ENCODE measurements at regions not wholly inside any gene's neighbourhood (a gene's known extent, or its start where the extent isn't known, plus 50 kb on each side); places are given as distances from the start of the nearest gene placed in this dataset.

GRCh38 chr6:99745651-99746050, 139.0 kb downstream of the PRDM13 start:
- TF ChIP-seq CTCF (IDR thresholded peaks at IDR 0.05) (no peak), POLR2A (IDR thresholded peaks at IDR 0.05) (no peak), POLR2AphosphoS5 (IDR thresholded peaks at IDR 0.05) (no peak)

All from suprapubic skin (tissue), 4 donors.